WTC11 (cell line): ENCODE measurements at regions not wholly inside any gene's neighbourhood (a gene's known extent, or its start where the extent isn't known, plus 50 kb on each side); places are given as distances from the start of the nearest gene placed in this dataset.

Experiments
- CTCF ChIP-seq: fragments of 200-600 bp; IDR thresholded peaks from 2 replicates; pipeline ENCODE4 v1.8.0; 2022; ENCODE audit warnings: antibody characterized with exemption
- E2F1 ChIP-seq: sonication (generic); formaldehyde crosslinking; IDR thresholded peaks from 2 replicates; pipeline ENCODE4 v1.8.0; 2022; ENCODE audit warnings: mild to moderate bottlenecking, missing genetic modification reagents
- EMX1 ChIP-seq: fragments of 250-450 bp; sonication (Bioruptor Pico); IDR thresholded peaks from 2 replicates; pipeline ENCODE4 v1.8.0; 2021; ENCODE audit warnings: mild to moderate bottlenecking
- ZNF138 ChIP-seq: sonication (generic); formaldehyde crosslinking; conservative IDR thresholded peaks from 2 replicates; pipeline ENCODE4 v1.8.1; 2022; ENCODE audit warnings: mild to moderate bottlenecking, moderate library complexity, missing genetic modification reagents
- ZNF232 ChIP-seq: sonication (generic); formaldehyde crosslinking; IDR thresholded peaks from 2 replicates; pipeline ENCODE4 v1.8.0; 2022; ENCODE audit warnings: mild to moderate bottlenecking, missing genetic modification reagents
- TF ChIP-seq, protein P1 (sequence below): fragments of 250-450 bp; sonication (Bioruptor Pico); IDR thresholded peaks from 2 replicates; pipeline ENCODE4 v2.1.2; 2022; ENCODE audit warnings: mild to moderate bottlenecking, moderate library complexity

DNA sequence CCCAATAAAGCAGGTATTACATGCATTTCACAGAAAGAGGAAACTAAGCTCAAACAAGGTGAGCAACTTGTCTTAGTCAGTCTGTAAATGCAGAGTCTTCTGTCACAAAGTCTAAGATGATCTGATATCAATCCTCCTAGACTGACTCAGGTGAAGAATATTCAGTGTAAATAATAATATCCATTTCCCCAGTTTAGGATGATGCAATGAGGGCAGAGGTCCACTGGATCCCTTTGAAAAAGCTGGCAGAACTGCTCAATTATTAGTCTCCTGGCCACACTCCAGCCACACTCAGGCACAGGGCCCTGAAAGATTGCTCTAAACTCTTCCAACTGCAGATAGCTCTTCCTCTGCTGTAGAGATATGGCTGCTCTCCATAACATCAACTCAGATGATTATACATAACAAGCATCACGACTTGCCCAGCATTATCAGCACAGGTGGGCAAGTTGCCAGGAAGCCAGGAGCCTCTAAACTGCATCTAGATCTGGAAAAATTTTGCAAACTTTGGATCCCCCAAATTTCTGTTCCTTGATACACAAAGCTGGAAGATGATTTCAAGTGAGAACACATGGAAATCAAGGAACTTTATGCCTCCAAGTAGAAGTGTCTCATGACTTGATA is 129.8 kb upstream of the CPNE4 start:
- TF ChIP-seq, protein P1, sequence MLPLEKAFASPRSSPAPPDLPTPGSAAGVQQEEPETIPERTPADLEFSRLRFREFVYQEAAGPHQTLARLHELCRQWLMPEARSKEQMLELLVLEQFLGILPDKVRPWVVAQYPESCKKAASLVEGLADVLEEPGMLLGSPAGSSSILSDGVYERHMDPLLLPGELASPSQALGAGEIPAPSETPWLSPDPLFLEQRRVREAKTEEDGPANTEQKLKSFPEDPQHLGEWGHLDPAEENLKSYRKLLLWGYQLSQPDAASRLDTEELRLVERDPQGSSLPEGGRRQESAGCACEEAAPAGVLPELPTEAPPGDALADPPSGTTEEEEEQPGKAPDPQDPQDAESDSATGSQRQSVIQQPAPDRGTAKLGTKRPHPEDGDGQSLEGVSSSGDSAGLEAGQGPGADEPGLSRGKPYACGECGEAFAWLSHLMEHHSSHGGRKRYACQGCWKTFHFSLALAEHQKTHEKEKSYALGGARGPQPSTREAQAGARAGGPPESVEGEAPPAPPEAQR (CRISPR knock-in tag), result no peak
- TF ChIP-seq ZNF138 (CRISPR knock-in tag), result no peak
- TF ChIP-seq CTCF, result no peak
- TF ChIP-seq ZNF232 (CRISPR knock-in tag), result no peak
- no peak for TF ChIP-seq E2F1 (CRISPR knock-in tag)
- TF ChIP-seq EMX1, result no peak
